SJSA1 (cell line): ENCODE measurements at regions not wholly inside any gene's neighbourhood (a gene's known extent, or its start where the extent isn't known, plus 50 kb on each side); places are given as distances from the start of the nearest gene placed in this dataset.

Experiments used
- DNase-seq, 2 experiments: peaks; one replicate each; pipeline ENCODE4 v3.0.0-alpha.2; 2015 to 2020; ENCODE audit warnings: low spot score in 2 of 2, low read depth in 1 of 2
- H3K27ac ChIP-seq: fragments of 250-450 bp; sonication (Bioruptor Pico); 2 replicates; pipeline ENCODE4 v1.5.1; 2020; ENCODE audit warnings: mild to moderate bottlenecking, moderate library complexity
- H3K27me3 ChIP-seq: fragments of 250-450 bp; sonication (Bioruptor Pico); replicated peaks from 2 replicates; pipeline ENCODE4 v1.5.1; 2020; ENCODE audit warnings: mild to moderate bottlenecking, moderate library complexity
- H3K36me3 ChIP-seq: fragments of 250-450 bp; sonication (Bioruptor Pico); 2 replicates; pipeline ENCODE4 v1.5.1; 2020; ENCODE audit warnings: mild to moderate bottlenecking
- H3K4me1 ChIP-seq: fragments of 250-450 bp; sonication (Bioruptor Pico); replicated peaks from 2 replicates; pipeline ENCODE4 v1.6.1; 2021; ENCODE audit warnings: mild to moderate bottlenecking
- H3K4me3 ChIP-seq: fragments of 250-450 bp; sonication (Bioruptor Pico); 2 replicates; pipeline ENCODE4 v1.5.1; 2020; ENCODE audit warnings: mild to moderate bottlenecking
- H3K9me3 ChIP-seq: fragments of 250-450 bp; sonication (Bioruptor Pico); replicated peaks from 2 replicates; pipeline ENCODE4 v1.5.1; 2020; ENCODE audit warnings: mild to moderate bottlenecking

DNA sequence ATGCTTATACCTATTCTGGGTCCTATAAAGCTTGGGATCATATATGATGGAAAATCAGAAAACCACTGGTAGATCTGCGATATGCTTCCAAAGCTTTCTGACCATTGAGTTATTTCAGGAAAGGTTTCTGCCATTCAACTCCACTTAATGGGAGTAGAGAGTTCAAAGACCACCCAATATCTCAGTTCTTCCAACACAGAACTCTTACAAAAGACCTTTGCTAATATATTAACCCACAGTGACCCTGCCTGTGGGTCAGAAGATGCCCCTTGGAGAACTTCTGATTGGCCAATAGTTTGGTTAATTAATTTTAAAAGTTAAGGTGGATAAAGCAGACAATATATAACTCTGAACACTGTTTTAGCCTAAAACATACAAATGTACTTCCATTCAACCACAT lies 213.0 kb downstream of the IPO8 start:
- H3K36me3 ChIP-seq, result no peaks in the 10 kb centered on the region
- H3K4me1 ChIP-seq, result no peaks in the 10 kb centered on the region
- no peak for DNase-seq

DNA sequence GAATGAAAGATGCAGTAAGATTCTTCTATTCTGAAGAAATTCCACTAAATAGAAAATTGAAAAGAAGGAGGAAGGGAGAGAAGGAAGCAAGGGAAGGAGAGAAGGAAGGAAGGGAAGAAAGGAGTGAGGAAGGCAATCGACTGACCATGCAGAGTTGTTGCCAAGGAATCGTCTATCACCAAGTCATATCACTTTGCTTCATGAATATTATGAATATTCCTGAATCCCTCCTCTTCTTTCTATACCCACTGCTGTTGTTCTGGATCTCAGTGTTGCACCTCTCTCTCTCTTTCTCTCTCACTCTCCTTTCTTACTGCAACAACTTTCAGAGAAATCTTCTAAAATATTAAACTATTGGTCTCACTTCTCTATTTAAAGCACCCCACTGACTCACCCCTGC lies 222.4 kb downstream of the IPO8 start:
- Histone ChIP-seq H3K36me3 (no peaks in the 10 kb centered on the region), H3K27me3 (no peaks in the 10 kb centered on the region), H3K4me3 (no peak overlapping the region), H3K9me3 (no peaks in the 10 kb centered on the region), H3K27ac (no peak overlapping the region), H3K4me1 (no peaks in the 10 kb centered on the region)
- no peak for DNase-seq

More for the DNA sequence above, 213.0 kb downstream of the IPO8 start:
- Histone ChIP-seq H3K27me3 (no peaks in the 10 kb centered on the region), H3K9me3 (no peaks in the 10 kb centered on the region), H3K4me3 (no peak overlapping the region), H3K27ac (no peak overlapping the region)

DNA sequence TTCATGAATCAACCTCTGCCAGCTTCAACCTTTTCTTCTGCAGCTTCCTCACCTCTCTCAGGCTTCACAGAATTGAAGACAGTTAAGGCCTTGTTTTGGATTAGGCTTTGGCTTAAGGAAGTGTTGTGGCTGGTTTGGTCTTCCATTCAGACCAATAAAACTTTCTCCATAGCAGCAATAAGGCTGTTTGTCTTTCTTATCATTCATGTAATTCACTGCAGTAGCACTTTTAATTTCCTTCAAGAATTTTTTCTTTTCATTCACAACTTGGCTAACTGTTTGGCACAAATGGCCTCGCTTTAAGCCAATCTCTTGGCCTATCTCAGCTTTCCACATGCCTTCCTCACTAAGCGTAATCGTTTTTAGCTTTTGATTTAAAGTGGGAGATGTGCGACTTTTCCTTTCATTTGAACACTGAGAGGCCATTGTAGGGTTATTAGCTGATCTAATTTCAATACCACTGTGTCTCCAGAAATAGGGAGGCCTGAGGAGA lies 229.5 kb downstream of the IPO8 start:
- H3K9me3 ChIP-seq, result no peaks in the 10 kb centered on the region; the same call in 1 of the 2 replicates
- H3K4me1 ChIP-seq, result no peaks in the 10 kb centered on the region
- H3K4me3 ChIP-seq, result no peak overlapping the region
- no peak for DNase-seq
- H3K36me3 ChIP-seq, result no peaks in the 10 kb centered on the region
- no peak overlapping the region for H3K27ac ChIP-seq
- H3K27me3 ChIP-seq, result no peaks in the 10 kb centered on the region

DNA sequence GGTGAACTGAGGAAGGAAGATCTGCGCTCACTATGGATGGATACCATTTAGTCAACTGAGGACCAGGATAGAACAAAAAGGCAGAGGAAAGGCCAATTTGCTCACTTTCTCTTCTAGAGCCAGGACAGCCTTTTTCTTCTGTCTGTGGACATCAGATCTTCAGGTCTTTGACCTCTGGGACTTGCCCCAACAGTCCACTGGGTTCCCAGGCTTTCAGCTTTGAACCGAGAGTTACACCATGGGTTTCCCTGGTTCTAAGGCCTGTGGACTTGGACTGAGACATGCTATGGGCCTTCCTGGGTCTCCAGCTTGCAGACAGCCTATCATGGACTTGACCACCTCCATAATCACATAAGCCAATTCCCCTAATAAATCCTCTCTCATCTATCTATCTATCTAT lies 232.0 kb downstream of the IPO8 start:
- no peak for DNase-seq
- H3K9me3 ChIP-seq, result no peaks in the 10 kb centered on the region; the same call in 1 of the 2 replicates
- H3K36me3 ChIP-seq, result no peaks in the 10 kb centered on the region
- H3K4me1 ChIP-seq, result no peaks in the 10 kb centered on the region
- H3K4me3 ChIP-seq, result no peak overlapping the region
- H3K27ac ChIP-seq, result no peak overlapping the region
- H3K27me3 ChIP-seq, result no peaks in the 10 kb centered on the region

DNA sequence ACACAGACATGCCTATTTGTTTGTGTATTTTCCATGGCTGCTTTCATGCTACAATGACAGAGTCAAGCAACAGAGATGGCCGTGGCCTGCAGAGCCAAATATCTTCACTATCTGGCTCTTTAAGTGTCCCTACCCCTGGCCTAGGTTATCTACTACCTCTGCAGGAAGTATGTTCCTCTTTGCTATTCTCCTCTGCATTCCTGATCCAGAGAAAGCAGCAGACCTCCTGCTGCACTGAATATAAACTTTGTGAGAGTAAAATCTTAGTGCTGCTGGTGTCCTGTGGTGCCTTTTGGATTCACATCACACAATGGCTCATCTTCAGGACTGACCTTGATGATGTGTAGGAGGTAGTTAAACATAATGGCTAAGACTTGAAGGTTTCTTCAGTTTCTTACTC lies 233.4 kb downstream of the IPO8 start:
- Histone ChIP-seq H3K4me3 (no peak overlapping the region), H3K27me3 (no peaks in the 10 kb centered on the region), H3K9me3 (no peaks in the 10 kb centered on the region; the same call in 1 of the 2 replicates), H3K27ac (no peak overlapping the region), H3K36me3 (no peaks in the 10 kb centered on the region), H3K4me1 (no peaks in the 10 kb centered on the region)
- DNase-seq, result no peak

DNA sequence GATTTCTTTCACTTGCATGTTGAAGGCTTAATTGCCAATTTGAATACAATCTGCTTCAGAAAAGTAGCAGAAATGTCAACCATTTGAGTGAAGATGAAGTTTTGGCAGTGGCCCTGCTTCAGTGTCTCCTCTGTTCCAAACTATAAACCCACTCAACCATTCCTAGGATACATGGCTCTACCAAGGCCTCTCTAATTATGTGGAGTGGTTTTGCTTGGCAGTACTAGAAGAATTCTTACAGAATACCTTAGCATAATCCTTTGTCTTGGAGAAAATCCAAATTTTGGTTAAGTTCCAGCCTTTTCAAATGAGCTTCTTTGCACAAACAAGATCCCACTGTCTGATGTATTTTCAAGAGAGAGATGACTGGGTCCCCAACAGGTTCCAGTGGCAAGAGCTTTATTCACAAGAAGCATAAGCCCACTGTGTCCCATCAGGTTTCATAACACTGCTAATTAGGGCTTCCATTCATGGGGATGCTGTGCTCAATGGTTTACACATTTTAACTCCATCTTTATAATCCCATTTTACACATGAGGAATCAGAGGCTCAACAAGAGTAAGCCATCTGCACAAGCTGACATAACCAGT lies 234.5 kb downstream of the IPO8 start:
- DNase-seq, result no peak
- H3K36me3 ChIP-seq, result no peaks in the 10 kb centered on the region
- H3K4me1 ChIP-seq, result no peaks in the 10 kb centered on the region
- no peaks in the 10 kb centered on the region for H3K27me3 ChIP-seq
- no peak overlapping the region for H3K27ac ChIP-seq
- H3K9me3 ChIP-seq, result no peaks in the 10 kb centered on the region; the same call in 1 of the 2 replicates
- no peak overlapping the region for H3K4me3 ChIP-seq

DNA sequence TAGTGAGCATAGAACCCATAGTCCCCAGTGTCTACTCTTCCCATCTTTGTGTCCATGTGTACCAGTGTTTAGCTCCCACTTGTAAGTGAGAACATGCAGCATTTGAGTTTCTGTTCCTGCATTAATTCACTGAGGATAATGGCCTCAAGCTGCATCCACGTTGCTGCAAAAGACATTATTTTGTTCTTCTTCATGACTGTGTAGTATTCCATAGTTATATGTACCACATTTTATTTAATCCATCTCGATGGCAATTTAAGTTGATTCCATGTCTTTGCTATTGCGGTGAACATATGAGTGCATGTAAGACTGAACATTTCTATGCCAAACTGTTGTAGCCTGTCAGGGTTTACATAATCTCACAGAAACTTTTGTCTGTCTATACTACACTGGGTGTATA lies 237.2 kb downstream of the IPO8 start:
- Histone ChIP-seq H3K9me3 (no peaks in the 10 kb centered on the region), H3K27ac (no peak overlapping the region)
- no peak for DNase-seq

DNA sequence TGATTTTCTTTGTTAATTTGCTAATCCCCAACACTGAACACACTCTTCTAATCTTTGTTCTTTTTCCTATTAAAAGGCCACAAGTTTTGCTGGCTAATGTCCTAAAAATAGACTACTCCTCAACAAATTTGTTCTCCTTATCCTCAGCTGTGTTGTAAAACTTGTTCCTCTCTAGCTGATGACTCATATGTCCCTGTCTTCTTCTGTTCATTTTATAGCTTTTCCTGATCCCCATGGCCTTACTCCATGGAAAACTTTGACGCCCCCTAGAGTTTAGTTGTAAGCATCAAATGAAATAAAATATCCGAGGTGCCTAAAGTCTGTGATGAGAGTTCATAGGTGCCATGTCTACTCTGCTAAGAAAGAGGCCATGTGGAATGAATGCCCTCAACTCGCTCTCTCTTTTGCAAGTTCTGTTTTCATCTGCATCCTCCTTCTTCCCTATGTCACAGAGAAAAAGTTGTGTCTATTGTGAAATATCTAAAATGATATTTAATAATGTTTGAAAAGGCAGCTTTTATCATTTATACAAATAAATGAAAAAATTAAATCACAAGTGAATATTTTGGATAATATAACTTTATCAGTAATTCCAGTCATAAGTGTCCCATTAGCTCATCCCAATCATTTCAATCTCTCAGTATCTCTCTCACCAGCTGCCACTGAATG lies 237.9 kb downstream of the IPO8 start:
- H3K4me1 ChIP-seq, result no peaks in the 10 kb centered on the region
- no peaks in the 10 kb centered on the region for H3K27me3 ChIP-seq
- H3K27ac ChIP-seq, result no peak overlapping the region
- no peak overlapping the region for H3K4me3 ChIP-seq
- no peaks in the 10 kb centered on the region for H3K9me3 ChIP-seq
- no peak for DNase-seq
- H3K36me3 ChIP-seq, result no peaks in the 10 kb centered on the region

More for the DNA sequence above, 237.2 kb downstream of the IPO8 start:
- no peak overlapping the region for H3K4me3 ChIP-seq
- H3K36me3 ChIP-seq, result no peaks in the 10 kb centered on the region
- H3K27me3 ChIP-seq, result no peaks in the 10 kb centered on the region
- H3K4me1 ChIP-seq, result no peaks in the 10 kb centered on the region

DNA sequence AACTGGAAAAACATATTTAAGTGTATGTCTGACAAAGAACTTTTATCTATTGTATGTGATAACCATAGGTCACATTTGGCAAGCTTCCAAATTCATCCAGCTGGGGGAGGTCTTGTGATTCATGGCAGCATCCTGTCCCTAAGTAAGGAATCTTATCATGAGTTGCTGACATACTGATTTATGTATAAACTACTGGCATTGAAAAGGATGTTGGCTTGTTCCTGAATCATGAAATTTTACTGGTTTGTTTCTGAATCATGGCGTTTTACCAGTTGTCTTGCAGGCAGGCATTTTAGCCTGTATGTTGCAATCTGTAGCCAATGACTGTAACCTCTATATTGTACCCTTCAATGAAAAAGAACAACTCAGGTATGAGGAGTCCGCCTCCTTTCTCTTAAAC lies 244.8 kb downstream of the IPO8 start:
- no peaks in the 10 kb centered on the region for H3K4me1 ChIP-seq
- no peaks in the 10 kb centered on the region for H3K27me3 ChIP-seq
- no peak for DNase-seq
- H3K27ac ChIP-seq, result no peak overlapping the region
- no peaks in the 10 kb centered on the region; the same call in 1 of the 2 replicates for H3K9me3 ChIP-seq
- H3K36me3 ChIP-seq, result no peaks in the 10 kb centered on the region
- H3K4me3 ChIP-seq, result no peak overlapping the region

DNA sequence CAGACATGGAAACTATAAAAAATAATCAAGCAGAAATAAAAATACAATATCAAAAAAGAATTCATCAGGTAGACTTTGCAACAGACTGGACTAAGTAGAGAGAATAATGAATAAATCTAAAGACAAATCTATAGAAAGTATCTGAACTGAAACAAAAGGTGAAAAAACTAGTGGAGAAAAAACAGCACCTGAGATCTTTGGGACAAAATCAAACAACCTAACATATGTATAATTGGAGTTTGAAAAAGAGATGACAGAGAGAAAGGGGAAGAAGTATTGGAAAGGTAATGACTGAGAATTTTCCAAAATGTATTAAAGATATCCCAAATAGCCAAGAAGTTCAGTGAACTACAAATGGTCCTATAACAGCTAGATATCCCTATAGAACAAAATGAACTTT lies 245.4 kb downstream of the IPO8 start:
- Histone ChIP-seq H3K36me3 (no peaks in the 10 kb centered on the region), H3K4me1 (no peaks in the 10 kb centered on the region), H3K27me3 (no peaks in the 10 kb centered on the region), H3K9me3 (no peaks in the 10 kb centered on the region; the same call in 1 of the 2 replicates), H3K27ac (no peak overlapping the region), H3K4me3 (no peak overlapping the region)
- DNase-seq, result no peak

DNA sequence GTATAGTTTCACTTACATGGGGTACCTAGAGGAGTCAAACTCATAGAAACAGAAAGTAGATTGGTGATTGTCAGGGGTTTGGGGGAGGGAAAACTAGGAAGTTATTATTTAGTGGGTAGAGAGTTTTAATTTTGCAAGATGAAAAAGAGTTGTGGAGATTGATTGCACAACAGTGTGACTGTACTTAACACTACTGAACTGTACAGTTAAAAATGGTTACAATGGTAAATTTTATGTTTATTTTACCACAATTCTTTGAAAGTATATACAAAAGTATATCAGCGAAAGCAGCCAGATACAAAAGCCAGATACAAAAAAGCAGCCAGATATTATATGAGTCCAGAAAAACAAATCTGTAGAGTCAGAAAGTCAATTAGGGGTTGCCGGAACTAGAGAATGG lies 247.6 kb downstream of the IPO8 start:
- no peak for DNase-seq
- Histone ChIP-seq H3K27ac (no peak overlapping the region), H3K27me3 (no peaks in the 10 kb centered on the region), H3K36me3 (no peaks in the 10 kb centered on the region), H3K9me3 (no peaks in the 10 kb centered on the region; the same call in 1 of the 2 replicates), H3K4me3 (no peak overlapping the region), H3K4me1 (no peaks in the 10 kb centered on the region)

DNA sequence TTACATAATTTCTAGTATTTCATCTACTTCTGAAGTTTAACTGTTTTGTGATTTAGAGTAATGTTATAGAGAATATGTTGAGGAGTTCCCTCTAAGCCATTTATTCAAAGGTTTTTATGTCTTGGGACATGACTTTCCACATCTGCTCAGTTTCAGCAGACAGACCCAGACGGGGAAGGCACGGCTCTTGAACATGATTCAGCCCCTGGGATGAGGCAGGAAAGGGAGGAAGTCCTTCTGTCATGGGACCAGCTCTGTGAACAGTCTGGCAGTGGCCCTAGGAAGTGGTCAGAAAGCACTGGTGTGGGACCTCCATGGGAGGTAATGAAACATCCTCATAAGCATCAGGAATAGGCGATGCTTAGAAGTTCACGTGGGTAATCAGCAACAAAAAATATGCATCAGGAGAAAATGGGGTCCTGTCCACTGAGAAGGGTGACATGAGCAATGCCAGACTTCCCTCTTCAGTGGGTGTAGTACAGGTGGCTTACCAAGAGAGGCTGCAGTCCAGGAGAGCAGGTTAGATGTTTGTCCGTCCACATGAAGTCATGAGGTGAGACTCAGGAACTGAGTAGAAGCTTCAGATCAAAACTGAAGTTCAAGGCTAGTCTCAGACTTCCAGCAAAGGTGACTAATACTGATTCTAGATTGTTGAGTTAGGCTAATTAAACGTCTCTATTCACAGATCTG lies 248.5 kb downstream of the IPO8 start:
- Histone ChIP-seq H3K4me1 (no peaks in the 10 kb centered on the region), H3K9me3 (no peaks in the 10 kb centered on the region; the same call in 1 of the 2 replicates), H3K36me3 (no peaks in the 10 kb centered on the region), H3K27me3 (no peaks in the 10 kb centered on the region), H3K4me3 (no peak overlapping the region), H3K27ac (no peak overlapping the region)
- DNase-seq, result no peak

DNA sequence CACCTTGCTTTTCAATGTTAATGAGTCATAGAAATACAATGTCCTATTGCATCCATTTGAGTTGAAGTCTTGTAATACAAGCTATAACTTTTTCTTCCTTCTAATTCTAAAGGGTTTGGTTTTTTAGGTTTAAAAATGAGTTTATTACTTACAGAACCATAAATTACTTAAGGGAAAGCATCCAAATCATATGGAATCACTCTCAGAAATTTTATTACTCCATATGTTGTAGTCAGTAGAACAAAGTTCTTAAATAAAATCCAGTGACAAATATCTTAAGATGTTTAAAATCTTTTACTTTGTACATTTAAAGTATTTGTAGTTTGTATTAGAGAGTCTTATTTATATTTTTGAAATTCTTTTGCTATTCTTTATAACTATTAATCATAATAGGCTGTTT lies 253.2 kb downstream of the IPO8 start:
- no peaks in the 10 kb centered on the region for H3K9me3 ChIP-seq
- no peaks in the 10 kb centered on the region for H3K4me1 ChIP-seq
- no peak overlapping the region for H3K4me3 ChIP-seq
- no peak overlapping the region for H3K27ac ChIP-seq
- no peaks in the 10 kb centered on the region for H3K36me3 ChIP-seq
- no peak for DNase-seq
- no peaks in the 10 kb centered on the region for H3K27me3 ChIP-seq
